Activated B cell treated with CpG ODN at 0.5 μM for 24 hours (primary cell): ENCODE measurements at regions not wholly inside any gene's neighbourhood (a gene's known extent, or its start where the extent isn't known, plus 50 kb on each side); places are given as distances from the start of the nearest gene placed in this dataset.
"Not testable (repeated sequence)": the region's sequence is repeated elsewhere in the genome, so short reads cannot be mapped to it uniquely, and the experiment has no call there.

Experiments used
- ATAC-seq: fragments of 200-7000 bp; cut with Tn5 transposase; one replicate; pipeline ENCODE4 v1.10.0; 2021; ENCODE audit warnings: low read depth, mild to moderate bottlenecking, moderate library complexity
- CTCF ChIA-PET: fragments of 350-600 bp; sonication (Branson Sonifier 250); formaldehyde crosslinking; loops from one replicate; lab custom pipeline; 2021; ENCODE audit warnings: antibody characterized with exemption; lab: Charles Lee
- POLR2A ChIA-PET: fragments of 350-600 bp; sonication (Branson Sonifier 250); formaldehyde crosslinking; loops from one replicate; lab custom pipeline; 2021; ENCODE audit warnings: antibody characterized with exemption; lab: Charles Lee
- DNase-seq: peaks from one replicate; pipeline ENCODE4 v3.0.0; 2022
- H3K27ac Mint-ChIP-seq: one replicate; pipeline ENCODE4 v1.8.0; 2020; ENCODE audit warnings: mixed read lengths
- H3K27me3 Mint-ChIP-seq: one replicate; pipeline ENCODE4 v1.8.0; 2021; ENCODE audit warnings: mixed read lengths
- H3K36me3 Mint-ChIP-seq: one replicate; pipeline ENCODE4 v1.8.0; 2021; ENCODE audit warnings: low read depth, mixed read lengths
- H3K4me1 Mint-ChIP-seq: one replicate; pipeline ENCODE4 v1.8.0; 2021; ENCODE audit warnings: mixed read lengths
- H3K4me3 Mint-ChIP-seq: one replicate; pipeline ENCODE4 v1.8.0; 2020; ENCODE audit warnings: mild to moderate bottlenecking, mixed read lengths
- H3K9me3 Mint-ChIP-seq: one replicate; pipeline ENCODE4 v1.8.0; 2020; ENCODE audit warnings: mixed read lengths
- CTCF ChIP-seq: fragments of 200-600 bp; IDR thresholded peaks from one replicate; pipeline ENCODE4 v1.8.0; 2022; ENCODE audit warnings: antibody characterized with exemption, mild to moderate bottlenecking
- intact Hi-C: fragments of 100-400 bp; cut with micrococcal nuclease; formaldehyde crosslinking; loops from one replicate; pipeline ENCODE4 v1.15.1; 2024

- Mint-ChIP-seq H3K27ac (no peak overlapping the region), H3K4me3 (no peak overlapping the region), H3K27me3 (no peaks in the 10 kb centered on the region), H3K9me3 (no peaks in the 10 kb centered on the region), H3K36me3 (peaks cover 24% of the 10 kb centered on the region), H3K4me1 (peaks cover 15% of the 10 kb centered on the region)
- CTCF ChIA-PET = no interaction called here
- POLR2A ChIA-PET = no interaction called here
- no peak for DNase-seq
- no peak for ATAC-seq
- TF ChIP-seq CTCF = no peak
- intact Hi-C loops = no loop called here
These were observed 123.8 kb upstream of the VKORC1L1 start for GRCh38 chr7:65749039-65749438.

GRCh38 chr7:65749518-65749917 is 123.4 kb upstream of the VKORC1L1 start:
- intact Hi-C loops = no loop called here
- ChIA-PET POLR2A (interaction anchor here (1.6 to 2.8 kb wide), 2 partner anchors 21 to 232 kb away, joined by 7 to 13 read pairs; partner anchors contain the start of gene GUSB), CTCF (no interaction called here)
- H3K27me3 Mint-ChIP-seq = no peaks in the 10 kb centered on the region
- H3K4me1 Mint-ChIP-seq = peaks cover 15% of the 10 kb centered on the region
- DNase-seq (no peak), ATAC-seq (no peak)
- no peak overlapping the region for H3K27ac Mint-ChIP-seq
- no peak for TF ChIP-seq CTCF
- H3K4me3 Mint-ChIP-seq = no peak overlapping the region
- no peaks in the 10 kb centered on the region for H3K9me3 Mint-ChIP-seq
- H3K36me3 Mint-ChIP-seq = peaks cover 27% of the 10 kb centered on the region

- CTCF ChIA-PET = no interaction called here
- DNase-seq (peak; percentile 83), ATAC-seq (peak; percentile 99)
- no peaks in the 10 kb centered on the region for H3K27me3 Mint-ChIP-seq
- H3K4me3 Mint-ChIP-seq = peak overlapping the region; percentile 96
- POLR2A ChIA-PET = interaction anchor here (0.5 to 2.8 kb wide), 6 partner anchors 20 to 1246 kb away, joined by 3 to 13 read pairs (median 4); partner anchors contain the start of genes GUSB, TYW1 and ZNF92
- peaks cover 36% of the 10 kb centered on the region for H3K36me3 Mint-ChIP-seq
- intact Hi-C loops = loop anchor here (1.0 to 10.0 kb wide), 11 partner anchors 20 to 1244 kb away; partner anchors contain the start of genes ASL, CRCP, ERV3-1 and GUSB
- peaks cover 15% of the 10 kb centered on the region for H3K4me1 Mint-ChIP-seq
- H3K9me3 Mint-ChIP-seq = no peaks in the 10 kb centered on the region
- no peak for TF ChIP-seq CTCF
- H3K27ac Mint-ChIP-seq = peak overlapping the region; percentile 94
These were observed 122.1 kb upstream of the VKORC1L1 start for GRCh38 chr7:65750511-65751344.

- H3K27me3 Mint-ChIP-seq, ATAC-seq, DNase-seq, H3K27ac Mint-ChIP-seq, H3K9me3 Mint-ChIP-seq, H3K4me3 Mint-ChIP-seq: not testable (repeated sequence)
- Mint-ChIP-seq H3K4me1 (peaks cover 15% of the 10 kb centered on the region), H3K36me3 (peaks cover 57% of the 10 kb centered on the region)
- ChIA-PET CTCF (interaction anchor here (0.5 kb wide), 1 partner anchor 8 kb away, joined by 3 read pairs; no protein-coding TSS in a partner anchor), POLR2A (interaction anchor here (0.6 to 0.7 kb wide), 2 partner anchors 15 to 1026 kb away, joined by 3 to 4 read pairs; no protein-coding TSS in a partner anchor)
- intact Hi-C loops = loop anchor here (5.0 to 10.0 kb wide), 5 partner anchors 321 to 1241 kb away; partner anchors contain the start of genes ASL, ERV3-1, SBDS and TYW1
These were observed 118.8 kb upstream of the VKORC1L1 start for GRCh38 chr7:65754070-65754469.

GRCh38 chr7:65758991-65759390 is 113.9 kb upstream of the VKORC1L1 start:
- intact Hi-C loops = loop anchor here (10.0 kb wide), 3 partner anchors 316 to 1236 kb away; partner anchors contain the start of genes ASL, SBDS and TYW1
- DNase-seq, H3K27ac Mint-ChIP-seq, ATAC-seq, H3K4me3 Mint-ChIP-seq, H3K9me3 Mint-ChIP-seq, H3K4me1 Mint-ChIP-seq, CTCF ChIA-PET, H3K27me3 Mint-ChIP-seq, POLR2A ChIA-PET: not testable (repeated sequence)
- peaks cover 56% of the 10 kb centered on the region for H3K36me3 Mint-ChIP-seq

GRCh38 chr7:65762712-65763111 is 110.2 kb upstream of the VKORC1L1 start:
- CTCF ChIA-PET, H3K27ac Mint-ChIP-seq, DNase-seq, ATAC-seq, POLR2A ChIA-PET, H3K4me3 Mint-ChIP-seq, H3K4me1 Mint-ChIP-seq, intact Hi-C loops, H3K27me3 Mint-ChIP-seq, H3K9me3 Mint-ChIP-seq: not testable (repeated sequence)
- H3K36me3 Mint-ChIP-seq = peaks cover 38% of the 10 kb centered on the region

GRCh38 chr7:65763114-65763513 is 109.8 kb upstream of the VKORC1L1 start:
- ATAC-seq, POLR2A ChIA-PET, intact Hi-C loops, H3K4me3 Mint-ChIP-seq, H3K9me3 Mint-ChIP-seq, H3K27ac Mint-ChIP-seq, DNase-seq, H3K4me1 Mint-ChIP-seq, CTCF ChIA-PET, H3K27me3 Mint-ChIP-seq: not testable (repeated sequence)
- H3K36me3 Mint-ChIP-seq = peaks cover 36% of the 10 kb centered on the region

GRCh38 chr7:65770473-65771225 is 102.2 kb upstream of the VKORC1L1 start:
- POLR2A ChIA-PET = interaction anchor here (0.6 to 1.4 kb wide), 7 partner anchors 20 to 1527 kb away, joined by 3 to 13 read pairs (median 4); no protein-coding TSS in a partner anchor
- Mint-ChIP-seq H3K27ac (peak overlapping the region; percentile 91), H3K4me3 (peak overlapping the region; percentile 92), H3K4me1 (peaks cover 11% of the 10 kb centered on the region)
- ATAC-seq = peak; percentile 95
- H3K9me3 Mint-ChIP-seq, H3K36me3 Mint-ChIP-seq, H3K27me3 Mint-ChIP-seq, CTCF ChIA-PET: not testable (repeated sequence)
- intact Hi-C loops = loop anchor here (1.0 to 5.0 kb wide), 5 partner anchors 19 to 1532 kb away; partner anchors contain the start of genes GUSB, TPST1 and VKORC1L1
- DNase-seq = peak; percentile 94
